SH-SY5Y (cell line): ENCODE measurements at regions not wholly inside any gene's neighbourhood (a gene's known extent, or its start where the extent isn't known, plus 50 kb on each side); places are given as distances from the start of the nearest gene placed in this dataset.

ENCODE experiments used
- GATA2 ChIP-seq: IDR thresholded peaks from 2 replicates; pipeline ENCODE4 v1.6.1; 2011; ENCODE audit warnings: mild to moderate bottlenecking, low read depth, low read length
- GATA3 ChIP-seq: IDR thresholded peaks from 2 replicates; pipeline ENCODE4 v1.6.1; 2011; ENCODE audit warnings: low read depth, mild to moderate bottlenecking, low read length, moderate library complexity

DNA sequence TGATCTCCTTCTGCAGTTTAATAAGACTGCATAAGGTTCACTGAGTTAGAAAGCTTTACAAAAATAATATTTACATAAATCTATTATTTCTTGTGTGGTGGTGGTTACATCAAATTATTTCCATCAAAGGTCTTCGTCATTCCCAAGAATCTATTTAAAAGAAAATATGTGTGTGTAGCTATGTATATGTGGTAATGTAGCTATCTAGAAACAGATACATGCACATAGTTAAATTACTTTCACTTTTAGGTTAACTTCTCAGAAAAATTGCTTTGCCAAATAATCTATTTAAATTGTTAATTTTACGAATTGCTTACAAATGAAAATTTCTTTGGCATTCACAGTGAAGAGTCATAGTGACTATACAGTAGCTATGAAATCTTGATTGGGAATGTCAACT is 633.2 kb downstream of the DMRTA1 start:
- no peak for TF ChIP-seq GATA3
- TF ChIP-seq GATA2 = no peak

DNA sequence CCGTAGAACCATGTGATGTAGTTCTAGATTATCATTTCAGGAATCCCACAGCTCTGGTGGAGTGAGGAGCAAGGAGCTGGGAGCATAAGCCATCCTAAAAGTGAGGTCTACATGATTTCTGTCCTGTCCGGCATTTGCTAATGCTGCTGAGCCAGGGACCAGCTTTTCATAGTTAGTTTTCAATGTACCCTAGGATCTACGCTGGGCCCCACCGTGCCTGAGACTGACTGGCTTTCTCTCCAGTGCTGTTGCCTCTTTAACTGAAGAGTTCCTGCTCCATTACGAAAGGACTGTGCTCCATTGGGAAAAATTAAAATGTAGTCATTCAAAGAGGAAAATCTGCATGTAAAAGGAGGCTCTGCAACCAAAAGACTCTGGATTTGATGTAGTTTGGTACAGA is 634.8 kb downstream of the DMRTA1 start:
- no peak for TF ChIP-seq GATA2
- no peak for TF ChIP-seq GATA3

- no peak for TF ChIP-seq GATA3
- no peak for TF ChIP-seq GATA2
Measured at GRCh38 chr9:23088932-23089364, 642.3 kb downstream of the DMRTA1 start.

DNA sequence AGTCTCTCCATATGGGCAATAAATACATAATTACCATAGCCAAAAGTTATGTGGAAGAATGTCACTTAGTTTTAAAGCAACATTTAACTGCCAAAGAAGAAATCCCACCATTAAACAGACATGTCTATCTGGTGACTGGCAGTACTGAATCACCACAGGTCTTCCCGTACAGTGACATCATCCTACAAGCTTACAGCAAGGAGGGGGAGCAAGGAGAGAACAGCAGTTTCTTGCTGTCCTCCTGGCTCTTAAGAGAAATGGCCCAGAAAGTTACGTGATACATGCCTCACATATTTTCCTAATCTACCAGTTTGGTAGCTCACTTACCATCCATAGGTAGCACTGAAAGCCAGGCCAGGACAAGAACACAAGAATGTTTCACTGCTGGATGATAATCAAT is 671.0 kb downstream of the DMRTA1 start:
- no peak for TF ChIP-seq GATA3
- no peak for TF ChIP-seq GATA2

- TF ChIP-seq GATA3 (no peak), GATA2 (no peak)
Measured at GRCh38 chr9:23120630-23121029, 674.0 kb downstream of the DMRTA1 start.

GRCh38 chr9:23123048-23123632 is 676.5 kb downstream of the DMRTA1 start:
- no peak for TF ChIP-seq GATA2
- TF ChIP-seq GATA3 = no peak

DNA sequence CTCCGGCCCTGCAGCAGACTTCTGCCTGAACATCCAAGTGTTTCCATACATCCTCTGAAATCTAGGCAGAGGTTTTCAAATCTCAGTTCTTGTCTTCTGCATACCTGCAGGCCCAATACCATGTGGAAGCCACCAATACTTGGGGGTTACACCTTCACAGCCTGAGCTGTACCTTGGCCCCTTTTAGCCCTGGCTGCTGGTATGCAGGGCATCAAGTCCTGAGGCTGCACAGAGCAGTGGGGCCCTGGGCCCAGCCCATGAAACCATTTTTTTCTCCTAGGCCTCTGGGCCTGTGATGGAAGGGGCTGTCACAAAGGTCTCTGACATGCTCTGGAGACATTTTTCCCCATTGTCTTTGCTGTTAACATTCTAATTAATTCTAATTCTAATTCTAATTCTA is 680.6 kb downstream of the ELAVL2 start:
- no peak for TF ChIP-seq GATA3
- TF ChIP-seq GATA2 = no peak

DNA sequence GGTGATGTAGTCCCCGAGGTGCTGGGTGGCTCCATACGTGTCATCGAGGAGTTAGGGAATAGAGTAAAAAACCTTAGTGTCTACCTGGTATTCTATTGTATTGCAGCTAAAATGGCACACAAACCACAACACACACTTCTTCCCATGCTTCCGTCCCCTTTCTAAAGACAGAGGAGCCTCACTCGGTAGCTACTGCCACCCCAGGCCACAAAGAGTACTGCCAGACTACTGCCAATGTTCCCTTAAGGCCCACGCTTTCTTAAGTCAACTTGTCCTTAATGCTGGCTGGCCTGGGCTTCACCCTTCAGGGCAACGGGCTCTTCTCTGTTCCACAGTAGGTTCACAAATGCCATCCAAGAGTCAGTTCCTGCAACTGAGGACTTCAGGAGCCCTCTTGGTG is 673.0 kb downstream of the ELAVL2 start:
- no peak for TF ChIP-seq GATA3
- no peak for TF ChIP-seq GATA2

- no peak for TF ChIP-seq GATA3
- no peak for TF ChIP-seq GATA2
Measured at GRCh38 chr9:23160491-23160890, 665.5 kb downstream of the ELAVL2 start.

GRCh38 chr9:23160952-23161469 is 665.0 kb downstream of the ELAVL2 start:
- TF ChIP-seq GATA2 = no peak

DNA sequence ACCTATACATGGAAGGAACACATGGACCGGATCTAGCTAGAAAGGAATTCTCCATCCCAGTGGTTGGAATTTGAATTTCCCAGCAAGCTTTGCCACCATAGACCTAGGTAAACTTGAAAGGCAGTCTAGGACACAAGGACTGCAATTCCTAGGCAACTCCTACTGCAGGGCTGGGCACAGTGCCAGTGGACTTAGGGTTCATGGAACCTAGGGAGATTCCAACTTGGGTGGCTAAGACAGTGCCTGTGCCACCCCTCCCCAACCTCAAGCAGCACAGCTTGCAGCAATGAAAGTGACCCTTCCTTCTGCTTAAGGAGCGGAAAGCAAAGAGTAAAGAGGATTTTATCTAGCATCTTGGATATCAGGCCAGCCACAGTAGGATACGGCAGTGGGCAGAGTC is 663.3 kb downstream of the ELAVL2 start:
- TF ChIP-seq GATA3 (no peak), GATA2 (no peak)

DNA sequence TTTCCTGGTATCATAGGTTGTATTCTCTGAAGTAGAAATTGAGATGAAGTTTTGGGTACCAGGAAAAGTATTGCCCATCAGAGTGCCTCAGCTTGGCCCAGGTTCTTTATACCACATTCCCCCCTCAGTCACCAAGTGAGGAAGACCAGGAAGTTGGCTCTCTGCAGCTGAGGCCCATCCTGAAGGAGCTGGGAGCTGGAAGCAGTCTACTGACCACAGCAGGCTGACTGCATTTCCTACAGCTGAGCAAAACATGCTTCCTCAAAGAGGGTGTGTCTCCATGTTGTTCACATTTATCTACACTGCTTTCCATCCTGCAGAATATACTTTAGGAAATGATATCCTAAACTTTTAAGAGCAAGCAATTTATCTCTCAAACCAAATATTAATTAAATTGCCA is 654.6 kb downstream of the ELAVL2 start:
- TF ChIP-seq GATA3 (no peak), GATA2 (no peak)

DNA sequence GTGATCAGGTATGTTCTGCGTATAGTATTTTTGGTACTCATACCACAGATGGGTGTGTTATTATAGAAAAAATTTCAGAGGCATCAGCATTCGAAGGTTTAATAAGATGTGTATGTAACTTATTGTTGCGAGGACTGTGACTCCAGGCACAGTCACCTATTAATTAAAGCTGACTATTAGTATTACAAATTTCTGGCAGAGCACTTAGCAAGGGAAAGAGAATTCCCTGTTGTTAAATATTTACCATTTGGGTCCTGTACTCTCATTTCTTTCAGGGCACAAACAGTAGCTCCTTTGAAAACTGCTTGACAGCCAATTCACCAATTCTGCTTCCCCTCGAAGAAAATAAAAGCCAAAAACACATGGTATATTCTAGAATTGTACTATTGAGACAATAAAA is 653.8 kb downstream of the ELAVL2 start:
- TF ChIP-seq GATA3 = no peak
- TF ChIP-seq GATA2 = no peak

DNA sequence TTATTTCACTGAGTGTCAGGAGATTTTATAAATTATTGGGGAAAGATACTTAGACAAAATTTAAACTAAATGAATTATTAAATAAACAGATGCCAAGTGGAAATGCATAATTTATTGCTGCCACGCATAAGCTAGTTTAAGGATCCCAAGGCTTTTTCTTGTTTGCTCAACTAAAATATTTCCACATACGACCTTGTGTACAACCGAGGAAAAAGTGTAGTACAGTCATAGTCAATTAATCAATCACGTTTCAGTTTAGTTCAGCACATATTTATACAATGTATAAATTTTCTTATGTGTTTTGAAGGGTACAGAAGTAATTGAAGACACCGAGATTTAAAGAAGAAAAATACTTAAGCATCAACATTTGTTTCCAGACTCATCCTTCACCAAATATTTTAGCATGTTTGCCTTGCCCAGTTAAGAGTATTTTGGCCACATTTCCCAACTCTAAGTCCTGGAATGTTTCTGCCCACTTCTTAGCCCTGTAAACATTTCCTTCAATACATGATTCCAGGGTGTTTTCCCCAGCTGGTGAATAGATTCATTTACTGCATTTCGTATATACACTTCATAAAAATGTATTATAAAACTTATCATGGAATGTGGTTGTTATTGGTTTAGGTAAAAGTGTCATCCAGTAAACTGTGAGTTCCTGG is 652.9 kb downstream of the ELAVL2 start:
- TF ChIP-seq GATA2 (no peak), GATA3 (no peak)

DNA sequence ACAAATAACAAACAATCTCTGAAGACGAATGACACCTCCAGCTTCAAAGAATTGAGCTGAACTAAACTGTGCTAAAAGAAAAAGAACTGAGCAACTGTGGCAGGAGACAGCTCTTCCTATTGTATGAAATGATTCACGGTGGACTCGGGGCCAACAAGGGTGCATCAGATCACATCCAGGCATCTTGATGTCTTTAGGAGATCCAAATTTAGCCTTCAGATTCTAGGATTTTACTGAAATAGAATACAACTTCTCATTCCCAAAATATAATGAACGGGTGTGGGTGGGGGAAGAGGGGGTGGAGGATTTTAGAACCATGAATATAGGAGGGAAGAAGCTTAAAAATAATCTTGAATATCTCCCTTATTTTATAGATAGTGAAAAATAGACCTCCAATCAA is 631.8 kb downstream of the ELAVL2 start:
- no peak for TF ChIP-seq GATA2
- TF ChIP-seq GATA3 = no peak

GRCh38 chr9:23215688-23216087 is 610.4 kb downstream of the ELAVL2 start:
- TF ChIP-seq GATA3 (no peak), GATA2 (no peak)

DNA sequence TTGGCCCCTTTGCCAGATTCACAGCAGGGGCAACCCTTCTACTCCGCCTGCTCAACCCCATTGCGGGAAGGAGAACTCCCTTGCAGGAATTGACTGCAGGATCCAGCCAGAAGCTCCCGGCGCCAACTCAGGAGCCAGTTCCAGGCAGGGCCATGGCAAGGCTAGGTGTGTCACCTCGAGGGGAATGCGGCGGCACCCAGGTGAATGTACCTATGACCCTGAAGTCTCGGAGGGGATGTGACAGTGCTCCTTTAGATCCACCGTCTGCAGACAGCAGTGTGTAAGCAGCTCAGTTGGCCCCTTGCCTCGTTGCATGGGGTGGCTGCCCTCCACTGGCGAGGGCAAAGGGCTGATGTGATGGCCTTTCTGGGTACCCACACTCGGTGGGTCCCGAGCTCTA is 606.6 kb downstream of the ELAVL2 start:
- no peak for TF ChIP-seq GATA3
- no peak for TF ChIP-seq GATA2
